ENCODE measurements at regions not wholly inside any gene's neighbourhood (a gene's known extent, or its start where the extent isn't known, plus 50 kb on each side); places are given as distances from the start of the nearest gene placed in this dataset.
A peak's percentile ranks its signal among the peaks of the same experiment; 100 is the strongest.

DNA sequence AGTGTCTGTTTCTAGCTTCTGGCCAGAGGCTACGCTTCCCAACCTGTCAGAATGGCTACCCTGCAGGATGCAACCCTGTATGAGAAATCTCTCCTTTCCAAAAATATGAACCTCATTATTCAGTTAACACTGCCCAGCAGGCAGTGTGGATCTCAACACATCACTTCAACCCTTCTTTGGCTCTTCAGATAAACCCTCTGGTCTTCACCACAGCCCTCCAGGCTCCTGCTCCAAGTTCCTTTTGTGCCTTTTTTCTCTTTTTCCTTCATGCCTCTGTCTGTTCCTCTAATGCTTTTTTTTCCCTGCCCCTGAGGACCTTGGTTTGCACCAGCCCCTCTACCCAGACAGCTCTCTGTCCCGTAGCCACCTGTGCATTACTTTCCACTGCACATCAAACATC, 207.4 kb downstream of the MYLK4 start:
- ATAC-seq (peak; percentile 13), DNase-seq (no peak)
- H3K9me3 ChIP-seq (ENCODE audit: control insufficient read depth, low read length, poor library complexity, severe bottlenecking), result no peaks in the 10 kb centered on the region
- Mint-ChIP-seq H3K4me1 (peaks cover 29% of the 10 kb centered on the region), H3K4me3 (peak overlapping the region; percentile 79), H3K27me3 (peaks cover 54% of the 10 kb centered on the region), H3K36me3 (ENCODE audit: low read depth) (no peaks in the 10 kb centered on the region), H3K27ac (no peak overlapping the region)

- DNase-seq, result no peak
- H3K4me1 Mint-ChIP-seq, result peaks cover 29% of the 10 kb centered on the region
- peak; percentile 96 for ATAC-seq
- peaks cover 59% of the 10 kb centered on the region for H3K27me3 Mint-ChIP-seq
- no peaks in the 10 kb centered on the region for H3K36me3 Mint-ChIP-seq (ENCODE audit: low read depth)
- H3K27ac Mint-ChIP-seq, result peak overlapping the region; percentile 30
- H3K4me3 Mint-ChIP-seq, result peak overlapping the region; percentile 79
- no peaks in the 10 kb centered on the region for H3K9me3 ChIP-seq (ENCODE audit: control insufficient read depth, low read length, poor library complexity, severe bottlenecking)
Measured at GRCh38 chr6:2542858-2543218, 207.9 kb downstream of the MYLK4 start.

GRCh38 chr6:2542101-2542857, 208.4 kb downstream of the MYLK4 start:
- H3K27ac Mint-ChIP-seq, result peak overlapping the region; percentile 30
- DNase-seq (no peak), ATAC-seq (no peak)
- no peaks in the 10 kb centered on the region for H3K36me3 Mint-ChIP-seq (ENCODE audit: low read depth)
- no peaks in the 10 kb centered on the region for H3K9me3 ChIP-seq (ENCODE audit: control insufficient read depth, low read length, poor library complexity, severe bottlenecking)
- peaks cover 29% of the 10 kb centered on the region for H3K4me1 Mint-ChIP-seq
- H3K4me3 Mint-ChIP-seq, result peak overlapping the region; percentile 79
- peaks cover 63% of the 10 kb centered on the region for H3K27me3 Mint-ChIP-seq

DNA sequence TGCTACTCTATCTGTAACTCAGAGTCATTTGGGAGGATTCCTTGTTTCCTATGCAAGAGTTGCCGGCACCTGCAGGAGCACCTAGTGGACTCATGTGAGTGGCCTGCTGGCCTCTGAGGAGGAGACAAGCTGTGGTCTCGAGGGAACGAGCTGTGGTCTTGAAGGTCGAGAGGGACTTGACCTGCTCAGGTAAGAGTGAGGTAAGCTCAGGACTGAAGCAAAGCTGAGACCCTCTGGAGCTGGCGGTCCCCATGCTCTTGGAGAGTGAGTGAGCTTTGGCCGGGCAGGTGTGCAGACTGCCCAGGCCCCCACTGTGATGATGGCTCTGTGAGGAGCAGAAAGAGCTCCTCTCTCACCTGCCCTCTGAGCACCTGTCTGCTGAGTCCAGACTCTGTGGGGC, 214.3 kb downstream of the MYLK4 start:
- ATAC-seq, result no peak
- peaks cover 64% of the 10 kb centered on the region for H3K27me3 Mint-ChIP-seq

GRCh38 chr6:2535506-2535905, 215.2 kb downstream of the MYLK4 start:
- H3K36me3 Mint-ChIP-seq (ENCODE audit: low read depth), result no peaks in the 10 kb centered on the region
- peaks cover 55% of the 10 kb centered on the region for H3K27me3 Mint-ChIP-seq

More for the DNA sequence above, 214.3 kb downstream of the MYLK4 start:
- no peak for DNase-seq
- Mint-ChIP-seq H3K27ac (no peak overlapping the region), H3K4me1 (peaks cover 11% of the 10 kb centered on the region), H3K36me3 (ENCODE audit: low read depth) (no peaks in the 10 kb centered on the region), H3K4me3 (no peak overlapping the region)
- H3K9me3 ChIP-seq (ENCODE audit: control insufficient read depth, low read length, poor library complexity, severe bottlenecking), result no peaks in the 10 kb centered on the region

DNA sequence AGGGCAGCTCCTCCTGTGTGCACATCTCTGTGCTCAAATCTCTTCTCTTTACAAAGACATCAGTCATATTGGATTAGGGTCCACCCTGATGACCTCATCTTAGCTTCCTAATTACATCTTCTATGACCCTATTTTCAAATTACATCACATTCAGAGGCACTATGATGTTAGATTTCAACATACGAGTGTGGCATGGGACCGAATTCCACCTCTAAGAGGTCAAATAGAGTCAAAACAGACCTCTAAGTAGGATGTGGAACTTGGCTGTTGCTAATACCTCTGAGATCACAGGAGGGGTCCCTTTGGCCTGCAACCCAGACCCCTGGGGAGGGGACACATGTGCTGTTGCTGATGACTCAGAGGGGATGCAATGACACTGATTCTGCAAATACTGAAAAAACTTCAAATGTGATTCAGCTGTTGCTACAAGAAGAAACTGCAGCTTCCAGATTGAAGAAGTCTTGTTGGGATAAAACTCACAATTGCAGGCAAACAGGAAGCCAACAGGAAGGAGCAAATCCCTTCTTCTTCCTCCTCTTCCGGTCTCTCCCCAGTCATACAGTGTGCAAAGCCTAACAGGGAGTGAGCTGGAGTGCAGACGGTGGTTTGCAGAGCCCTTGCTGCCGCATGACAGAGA, 216.2 kb downstream of the MYLK4 start:
- Mint-ChIP-seq H3K36me3 (ENCODE audit: low read depth) (no peaks in the 10 kb centered on the region), H3K27me3 (peaks cover 54% of the 10 kb centered on the region), H3K4me1 (peaks cover 4% of the 10 kb centered on the region), H3K4me3 (no peak overlapping the region), H3K27ac (no peak overlapping the region)
- ATAC-seq, result no peak
- no peak for DNase-seq
- H3K9me3 ChIP-seq (ENCODE audit: control insufficient read depth, low read length, poor library complexity, severe bottlenecking), result no peaks in the 10 kb centered on the region

More at GRCh38 chr6:2535506-2535905, 215.2 kb downstream of the MYLK4 start:
- DNase-seq, result no peak
- ATAC-seq, result no peak
- no peaks in the 10 kb centered on the region for H3K9me3 ChIP-seq (ENCODE audit: control insufficient read depth, low read length, poor library complexity, severe bottlenecking)
- Mint-ChIP-seq H3K4me3 (no peak overlapping the region), H3K4me1 (peaks cover 4% of the 10 kb centered on the region), H3K27ac (no peak overlapping the region)

DNA sequence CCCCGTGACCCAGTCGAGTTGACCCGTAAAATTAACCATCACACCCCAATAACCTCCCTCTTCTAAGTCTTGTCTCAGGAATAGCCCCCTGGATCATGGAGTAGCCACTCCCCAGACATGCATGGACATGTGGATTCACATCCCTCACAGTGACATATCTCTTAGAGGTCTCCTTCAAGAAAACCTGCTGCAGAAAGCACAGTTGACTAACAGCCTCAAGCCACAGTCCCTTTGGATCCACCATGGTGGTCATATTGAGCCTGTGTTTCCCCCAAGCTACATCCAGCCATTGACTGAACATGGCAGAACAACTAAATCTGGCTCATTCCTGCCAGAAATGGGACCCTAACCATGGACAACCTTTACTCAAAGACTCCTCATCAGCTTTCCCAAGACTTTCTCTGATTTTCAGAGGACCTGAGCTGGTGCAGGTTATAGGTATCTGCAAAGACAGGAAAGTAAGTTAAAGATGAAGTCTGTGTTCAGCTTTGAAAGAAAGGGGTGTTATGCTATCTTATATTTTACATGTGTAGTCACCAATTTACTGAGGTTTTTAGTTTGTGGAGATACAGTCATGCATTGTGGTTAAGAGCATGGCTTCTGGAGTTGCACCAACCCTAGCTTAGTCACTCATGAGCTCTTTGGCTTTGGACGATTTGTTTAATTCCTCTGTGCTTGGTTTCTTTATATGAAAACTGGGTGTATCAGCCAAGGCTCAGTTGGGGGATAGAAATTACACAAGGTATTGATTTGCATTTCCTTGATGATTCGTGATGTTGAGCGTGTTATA, 219.1 kb downstream of the MYLK4 start:
- Mint-ChIP-seq H3K27ac (no peak overlapping the region), H3K27me3 (peaks cover 45% of the 10 kb centered on the region), H3K36me3 (ENCODE audit: low read depth) (no peaks in the 10 kb centered on the region), H3K4me1 (peaks cover 4% of the 10 kb centered on the region), H3K4me3 (no peak overlapping the region)
- no peaks in the 10 kb centered on the region for H3K9me3 ChIP-seq (ENCODE audit: control insufficient read depth, low read length, poor library complexity, severe bottlenecking)
- DNase-seq, result no peak
- ATAC-seq, result no peak

- Mint-ChIP-seq H3K27ac (no peak overlapping the region), H3K36me3 (ENCODE audit: low read depth) (no peaks in the 10 kb centered on the region), H3K4me1 (no peaks in the 10 kb centered on the region), H3K4me3 (no peak overlapping the region), H3K27me3 (peaks cover 22% of the 10 kb centered on the region)
- H3K9me3 ChIP-seq (ENCODE audit: control insufficient read depth, low read length, poor library complexity, severe bottlenecking), result peaks cover under 1% of the 10 kb centered on the region
- no peak for DNase-seq
- no peak for ATAC-seq
Measured at GRCh38 chr6:2529211-2529719, 221.5 kb downstream of the MYLK4 start.

GRCh38 chr6:2528156-2528555, 222.6 kb downstream of the MYLK4 start:
- H3K36me3 Mint-ChIP-seq (ENCODE audit: low read depth), result no peaks in the 10 kb centered on the region
- ATAC-seq (no peak), DNase-seq (no peak)
- H3K27me3 Mint-ChIP-seq, result peaks cover 17% of the 10 kb centered on the region
- no peak overlapping the region for H3K27ac Mint-ChIP-seq
- no peaks in the 10 kb centered on the region for H3K4me1 Mint-ChIP-seq
- H3K4me3 Mint-ChIP-seq, result no peak overlapping the region
- H3K9me3 ChIP-seq (ENCODE audit: control insufficient read depth, low read length, poor library complexity, severe bottlenecking), result peaks cover 3% of the 10 kb centered on the region

DNA sequence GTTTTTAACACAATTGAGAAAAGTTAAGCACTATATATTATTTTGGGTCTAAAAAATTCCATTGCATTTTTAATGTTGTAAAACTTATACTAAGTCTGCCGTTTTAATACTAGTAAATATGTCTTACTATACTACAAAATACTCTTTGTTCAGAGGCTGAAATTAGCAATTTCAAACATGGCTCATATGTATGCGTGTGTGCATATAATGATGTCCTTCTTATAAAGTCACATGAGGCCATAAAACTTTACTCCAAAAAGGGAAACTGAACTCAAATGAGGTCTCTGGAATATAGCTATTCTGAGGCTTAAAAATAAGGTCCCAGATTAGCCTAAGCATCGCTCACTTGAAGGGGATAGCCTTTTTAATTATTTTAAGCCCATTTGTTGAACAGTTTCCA, 224.0 kb downstream of the MYLK4 start:
- no peak overlapping the region for H3K27ac Mint-ChIP-seq
- no peak for DNase-seq

GRCh38 chr6:2524090-2524489, 226.6 kb downstream of the MYLK4 start:
- Mint-ChIP-seq H3K27ac (no peak overlapping the region), H3K27me3 (peaks cover 13% of the 10 kb centered on the region)
- no peak for ATAC-seq

More for the DNA sequence above, 224.0 kb downstream of the MYLK4 start:
- Mint-ChIP-seq H3K36me3 (ENCODE audit: low read depth) (no peaks in the 10 kb centered on the region), H3K27me3 (peaks cover 19% of the 10 kb centered on the region), H3K4me1 (peaks cover 4% of the 10 kb centered on the region), H3K4me3 (no peak overlapping the region)
- ATAC-seq, result no peak
- peaks cover 3% of the 10 kb centered on the region for H3K9me3 ChIP-seq (ENCODE audit: control insufficient read depth, low read length, poor library complexity, severe bottlenecking)

DNA sequence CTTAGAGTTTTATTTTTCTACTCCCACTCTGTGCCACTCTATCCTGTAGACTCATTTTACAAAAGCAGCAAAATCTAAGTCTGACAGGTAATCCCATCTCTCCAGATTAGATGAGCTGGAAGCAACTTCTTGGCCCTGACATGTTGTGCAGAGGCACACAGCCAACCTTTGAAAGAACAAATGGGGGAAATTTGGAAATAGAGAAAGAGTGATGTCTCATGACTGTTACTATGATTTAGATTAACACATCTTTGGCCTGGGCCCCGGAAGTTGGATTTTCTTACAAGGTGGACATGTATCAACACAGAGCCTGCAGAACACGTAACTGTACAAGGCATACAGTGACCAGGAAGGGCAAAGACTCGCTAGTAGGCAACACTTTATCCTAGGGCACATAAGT, 227.7 kb downstream of the MYLK4 start:
- Mint-ChIP-seq H3K27me3 (peaks cover 13% of the 10 kb centered on the region), H3K36me3 (ENCODE audit: low read depth) (no peaks in the 10 kb centered on the region), H3K4me3 (no peak overlapping the region), H3K27ac (no peak overlapping the region), H3K4me1 (peaks cover 4% of the 10 kb centered on the region)
- DNase-seq, result no peak
- ATAC-seq, result no peak
- peaks cover 7% of the 10 kb centered on the region for H3K9me3 ChIP-seq (ENCODE audit: control insufficient read depth, low read length, poor library complexity, severe bottlenecking)

More at GRCh38 chr6:2524090-2524489, 226.6 kb downstream of the MYLK4 start:
- no peak for DNase-seq
- no peak overlapping the region for H3K4me3 Mint-ChIP-seq
- peaks cover 3% of the 10 kb centered on the region for H3K9me3 ChIP-seq (ENCODE audit: control insufficient read depth, low read length, poor library complexity, severe bottlenecking)
- peaks cover 4% of the 10 kb centered on the region for H3K4me1 Mint-ChIP-seq
- no peaks in the 10 kb centered on the region for H3K36me3 Mint-ChIP-seq (ENCODE audit: low read depth)

GRCh38 chr6:2522521-2522920, 228.2 kb downstream of the MYLK4 start:
- H3K9me3 ChIP-seq (ENCODE audit: control insufficient read depth, low read length, poor library complexity, severe bottlenecking), result peaks cover 7% of the 10 kb centered on the region
- no peaks in the 10 kb centered on the region for H3K36me3 Mint-ChIP-seq (ENCODE audit: low read depth)
- DNase-seq, result no peak
- ATAC-seq, result no peak
- H3K4me3 Mint-ChIP-seq, result no peak overlapping the region
- H3K27ac Mint-ChIP-seq, result no peak overlapping the region
- H3K4me1 Mint-ChIP-seq, result peaks cover 4% of the 10 kb centered on the region
- peaks cover 10% of the 10 kb centered on the region for H3K27me3 Mint-ChIP-seq

All from T-helper 17 cell (primary cell).